ENCODE measurements at regions not wholly inside any gene's neighbourhood (a gene's known extent, or its start where the extent isn't known, plus 50 kb on each side); places are given as distances from the start of the nearest gene placed in this dataset.

- Histone ChIP-seq H4K20me1 (ENCODE audit: insufficient read depth, low read depth, low read length) (no peaks in the 10 kb centered on the region), H3K9me2 (replicated peaks; ENCODE audit: insufficient read depth, low read length) (no peaks in the 10 kb centered on the region), H3K4me1 (ENCODE audit: low read length) (no peaks in the 10 kb centered on the region), H3K36me3 (ENCODE audit: insufficient read depth, low read length) (no peaks in the 10 kb centered on the region), H3K79me2 (ENCODE audit: low read length) (no peaks in the 10 kb centered on the region), H2AFZ (ENCODE audit: low read length) (no peak overlapping the region), H3K4me2 (ENCODE audit: low read depth, low read length, poor library complexity, severe bottlenecking) (no peak overlapping the region), H3K27me3 (ENCODE audit: low read length) (peaks cover 2% of the 10 kb centered on the region; the same call in 1 of the 2 replicates), H3K4me3 (ENCODE audit: low read length) (no peak overlapping the region), H3K9ac (ENCODE audit: low read length) (no peak overlapping the region), H3K9me3 (ENCODE audit: low read length) (no peaks in the 10 kb centered on the region), H3K27ac (ENCODE audit: low read length) (no peak overlapping the region)
- DNase-seq: no peak
These were observed 312.4 kb upstream of the NEBL start for GRCh38 chr10:21209495-21209894.

DNA sequence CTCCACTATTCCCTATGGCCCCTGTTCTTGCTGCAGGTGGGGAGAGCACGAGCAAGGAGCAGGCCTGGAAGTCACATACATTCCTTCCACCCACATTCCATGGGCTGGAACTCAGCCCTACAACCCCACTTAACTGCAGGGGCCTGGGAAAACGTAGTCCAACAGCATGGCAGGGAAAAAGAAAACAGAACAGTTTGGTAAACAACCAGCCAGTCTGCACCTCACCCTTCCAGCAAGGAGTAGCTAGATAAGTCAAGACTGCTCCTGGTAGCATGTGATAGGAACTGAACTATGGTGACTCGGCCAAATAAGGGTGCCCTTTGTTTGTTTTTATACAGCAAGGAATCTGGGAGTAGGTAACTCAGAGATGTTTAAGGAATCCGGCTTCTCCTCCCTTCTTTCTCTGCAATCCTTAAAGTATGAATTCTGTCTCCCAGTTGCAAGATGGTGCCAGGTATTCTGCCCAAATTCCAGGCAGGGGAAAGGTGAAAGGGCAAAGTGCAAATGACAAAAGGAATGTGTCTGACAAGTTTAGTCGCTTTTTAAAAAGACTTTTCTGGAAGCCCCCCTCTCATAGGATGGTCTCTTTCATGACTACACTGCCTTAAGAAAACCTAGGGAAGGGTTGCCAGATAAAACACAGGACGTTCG, 311.7 kb upstream of the NEBL start:
- H2AFZ ChIP-seq (ENCODE audit: low read length): no peak overlapping the region

DNA sequence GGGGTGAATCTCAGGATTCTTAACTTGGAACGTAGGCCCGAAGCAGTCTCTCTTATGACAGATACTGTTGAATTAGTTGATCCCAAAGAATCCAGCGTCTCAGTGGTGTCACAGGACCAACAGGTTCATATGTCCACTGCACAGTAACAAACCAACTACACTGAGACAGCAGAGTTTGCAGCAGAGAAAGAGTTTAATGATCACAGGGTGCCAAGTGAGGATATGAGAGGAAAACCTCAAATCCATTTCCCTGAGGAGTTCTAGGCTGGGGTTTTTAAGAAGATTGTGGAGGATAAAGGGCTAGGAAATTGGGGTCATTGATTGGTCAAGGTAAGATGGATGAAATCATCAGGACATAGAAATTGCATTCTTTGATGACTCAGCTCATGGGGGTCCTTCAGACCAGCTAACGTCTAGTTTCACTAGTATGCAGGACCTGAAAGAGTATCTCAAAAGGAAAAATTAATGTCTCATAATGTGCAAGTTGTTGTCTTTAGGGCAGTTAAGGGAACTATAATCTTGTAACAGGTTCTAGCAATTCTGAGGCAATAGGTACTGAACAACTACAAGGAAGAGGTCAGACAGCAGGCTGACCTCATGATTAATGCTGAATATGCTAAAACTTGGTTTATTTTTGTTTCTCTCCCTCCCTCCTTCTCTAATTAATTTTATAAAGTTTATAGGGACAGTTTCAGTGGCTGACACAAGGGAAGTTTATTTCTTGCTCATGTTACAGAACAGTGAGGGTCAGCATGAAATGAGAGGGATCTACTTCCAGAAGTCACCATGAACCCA, 310.9 kb upstream of the NEBL start:
- H4K20me1 ChIP-seq (ENCODE audit: insufficient read depth, low read depth, low read length): no peaks in the 10 kb centered on the region
- no peaks in the 10 kb centered on the region for H3K79me2 ChIP-seq (ENCODE audit: low read length)
- H3K27ac ChIP-seq (ENCODE audit: low read length): no peak overlapping the region
- DNase-seq: no peak
- no peak overlapping the region for H3K9ac ChIP-seq (ENCODE audit: low read length)
- no peaks in the 10 kb centered on the region for H3K9me2 ChIP-seq (replicated peaks; ENCODE audit: insufficient read depth, low read length)
- no peaks in the 10 kb centered on the region for H3K4me1 ChIP-seq (ENCODE audit: low read length)
- H3K36me3 ChIP-seq (ENCODE audit: insufficient read depth, low read length): no peaks in the 10 kb centered on the region
- H2AFZ ChIP-seq (ENCODE audit: low read length): no peak overlapping the region
- H3K4me3 ChIP-seq (ENCODE audit: low read length): no peak overlapping the region
- no peak overlapping the region for H3K4me2 ChIP-seq (ENCODE audit: low read depth, low read length, poor library complexity, severe bottlenecking)
- peaks cover 2% of the 10 kb centered on the region; the same call in 1 of the 2 replicates for H3K27me3 ChIP-seq (ENCODE audit: low read length)
- H3K9me3 ChIP-seq (ENCODE audit: low read length): no peaks in the 10 kb centered on the region

More for the DNA sequence above, 311.7 kb upstream of the NEBL start:
- H3K27me3 ChIP-seq (ENCODE audit: low read length): peaks cover 2% of the 10 kb centered on the region; the same call in 1 of the 2 replicates
- H3K9me3 ChIP-seq (ENCODE audit: low read length): no peaks in the 10 kb centered on the region
- no peak for DNase-seq
- no peaks in the 10 kb centered on the region for H3K36me3 ChIP-seq (ENCODE audit: insufficient read depth, low read length)
- no peak overlapping the region for H3K27ac ChIP-seq (ENCODE audit: low read length)
- no peaks in the 10 kb centered on the region for H3K4me1 ChIP-seq (ENCODE audit: low read length)
- H3K4me2 ChIP-seq (ENCODE audit: low read depth, low read length, poor library complexity, severe bottlenecking): no peak overlapping the region
- no peak overlapping the region for H3K9ac ChIP-seq (ENCODE audit: low read length)
- no peak overlapping the region for H3K4me3 ChIP-seq (ENCODE audit: low read length)
- H3K79me2 ChIP-seq (ENCODE audit: low read length): no peaks in the 10 kb centered on the region
- H3K9me2 ChIP-seq (replicated peaks; ENCODE audit: insufficient read depth, low read length): no peaks in the 10 kb centered on the region
- H4K20me1 ChIP-seq (ENCODE audit: insufficient read depth, low read depth, low read length): no peaks in the 10 kb centered on the region

DNA sequence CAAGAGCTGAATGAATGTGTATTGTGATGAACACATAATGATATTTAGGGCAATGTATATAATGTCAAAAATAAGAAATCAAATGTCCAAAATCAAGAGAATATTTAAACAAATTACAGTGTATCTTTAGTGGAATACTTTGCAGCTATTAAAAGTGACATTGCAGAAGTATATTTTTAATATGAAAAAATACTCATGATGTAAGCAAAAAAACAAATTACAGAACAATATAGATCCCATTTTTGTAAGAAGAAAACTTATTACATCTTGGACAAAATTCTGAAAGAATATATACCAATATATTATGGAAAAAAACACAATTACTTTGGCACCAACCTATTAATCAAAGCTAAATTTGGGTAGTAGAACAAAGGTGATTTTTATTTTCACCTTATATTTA, 308.2 kb upstream of the NEBL start:
- Histone ChIP-seq H3K4me3 (ENCODE audit: low read length) (no peak overlapping the region), H3K36me3 (ENCODE audit: insufficient read depth, low read length) (no peaks in the 10 kb centered on the region), H3K79me2 (ENCODE audit: low read length) (no peaks in the 10 kb centered on the region), H3K4me1 (ENCODE audit: low read length) (no peaks in the 10 kb centered on the region), H3K27me3 (ENCODE audit: low read length) (peaks cover 2% of the 10 kb centered on the region; the same call in 1 of the 2 replicates), H3K9ac (ENCODE audit: low read length) (no peak overlapping the region), H3K9me2 (replicated peaks; ENCODE audit: insufficient read depth, low read length) (no peaks in the 10 kb centered on the region), H3K9me3 (ENCODE audit: low read length) (no peaks in the 10 kb centered on the region), H2AFZ (ENCODE audit: low read length) (no peak overlapping the region), H3K27ac (ENCODE audit: low read length) (no peak overlapping the region), H3K4me2 (ENCODE audit: low read depth, low read length, poor library complexity, severe bottlenecking) (no peak overlapping the region), H4K20me1 (ENCODE audit: insufficient read depth, low read depth, low read length) (no peaks in the 10 kb centered on the region)
- no peak for DNase-seq

GRCh38 chr10:21203473-21204107, 306.5 kb upstream of the NEBL start:
- Histone ChIP-seq H2AFZ (ENCODE audit: low read length) (no peak overlapping the region), H3K27me3 (ENCODE audit: low read length) (peaks cover 2% of the 10 kb centered on the region; the same call in 1 of the 2 replicates), H3K9me3 (ENCODE audit: low read length) (no peaks in the 10 kb centered on the region), H3K4me2 (ENCODE audit: low read depth, low read length, poor library complexity, severe bottlenecking) (no peak overlapping the region), H3K79me2 (ENCODE audit: low read length) (no peaks in the 10 kb centered on the region), H4K20me1 (ENCODE audit: insufficient read depth, low read depth, low read length) (no peaks in the 10 kb centered on the region), H3K36me3 (ENCODE audit: insufficient read depth, low read length) (no peaks in the 10 kb centered on the region), H3K4me1 (ENCODE audit: low read length) (no peaks in the 10 kb centered on the region), H3K4me3 (ENCODE audit: low read length) (no peak overlapping the region), H3K9me2 (replicated peaks; ENCODE audit: insufficient read depth, low read length) (no peaks in the 10 kb centered on the region), H3K9ac (ENCODE audit: low read length) (no peak overlapping the region), H3K27ac (ENCODE audit: low read length) (no peak overlapping the region)
- no peak for DNase-seq

- Histone ChIP-seq H3K36me3 (ENCODE audit: insufficient read depth, low read length) (no peaks in the 10 kb centered on the region), H2AFZ (ENCODE audit: low read length) (no peak overlapping the region), H3K9ac (ENCODE audit: low read length) (no peak overlapping the region), H3K79me2 (ENCODE audit: low read length) (no peaks in the 10 kb centered on the region), H3K4me3 (ENCODE audit: low read length) (no peak overlapping the region), H3K4me2 (ENCODE audit: low read depth, low read length, poor library complexity, severe bottlenecking) (no peak overlapping the region), H3K27ac (ENCODE audit: low read length) (no peak overlapping the region), H3K4me1 (ENCODE audit: low read length) (no peaks in the 10 kb centered on the region), H4K20me1 (ENCODE audit: insufficient read depth, low read depth, low read length) (no peaks in the 10 kb centered on the region), H3K27me3 (ENCODE audit: low read length) (peaks cover 5% of the 10 kb centered on the region; the same call in 1 of the 2 replicates), H3K9me3 (ENCODE audit: low read length) (peaks cover 1% of the 10 kb centered on the region; the same call in 1 of the 2 replicates), H3K9me2 (replicated peaks; ENCODE audit: insufficient read depth, low read length) (no peaks in the 10 kb centered on the region)
- no peak for DNase-seq
These were observed 305.8 kb upstream of the NEBL start for GRCh38 chr10:21202776-21203462.

DNA sequence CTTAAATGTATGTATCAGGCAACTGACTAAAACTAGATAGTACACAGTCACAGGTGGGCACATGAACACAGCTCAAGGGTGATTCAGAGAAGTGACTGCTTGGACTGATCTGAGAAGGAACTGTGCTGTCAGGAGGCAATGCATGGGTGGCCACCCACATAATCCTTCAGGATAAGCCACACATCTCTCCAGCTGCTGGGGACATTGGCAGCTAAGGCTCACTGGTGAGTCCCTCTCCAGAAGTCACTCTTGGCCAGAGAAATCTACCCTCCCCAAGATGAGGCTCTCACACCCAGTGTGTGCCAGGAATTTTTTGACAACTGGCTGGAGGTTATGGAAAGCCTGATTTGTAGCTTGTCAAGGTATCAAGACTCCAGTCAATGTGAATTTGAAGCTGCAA, 302.4 kb upstream of the NEBL start:
- Histone ChIP-seq H2AFZ (ENCODE audit: low read length) (no peak overlapping the region), H3K9me3 (ENCODE audit: low read length) (peaks cover 6% of the 10 kb centered on the region; the same call in 1 of the 2 replicates), H3K4me3 (ENCODE audit: low read length) (no peak overlapping the region), H3K9ac (ENCODE audit: low read length) (no peak overlapping the region), H4K20me1 (ENCODE audit: insufficient read depth, low read depth, low read length) (no peaks in the 10 kb centered on the region), H3K36me3 (ENCODE audit: insufficient read depth, low read length) (no peaks in the 10 kb centered on the region), H3K79me2 (ENCODE audit: low read length) (no peaks in the 10 kb centered on the region), H3K27ac (ENCODE audit: low read length) (no peak overlapping the region), H3K4me1 (ENCODE audit: low read length) (no peaks in the 10 kb centered on the region), H3K4me2 (ENCODE audit: low read depth, low read length, poor library complexity, severe bottlenecking) (no peak overlapping the region), H3K9me2 (replicated peaks; ENCODE audit: insufficient read depth, low read length) (no peaks in the 10 kb centered on the region), H3K27me3 (ENCODE audit: low read length) (peaks cover 3% of the 10 kb centered on the region; the same call in 1 of the 2 replicates)
- DNase-seq: no peak

Measured in Karpas-422 (cell line).